ENCODE measurements at regions not wholly inside any gene's neighbourhood (a gene's known extent, or its start where the extent isn't known, plus 50 kb on each side); places are given as distances from the start of the nearest gene placed in this dataset.

- no peak for DNase-seq (ENCODE audit: low spot score)
Observed at GRCh38 chr12:72082986-72083820, 144.6 kb downstream of the TPH2 start.

GRCh38 chr12:72084061-72084460 is 145.4 kb downstream of the TPH2 start:
- no peak for DNase-seq (ENCODE audit: low spot score)

- DNase-seq (ENCODE audit: low spot score) = no peak
Observed at GRCh38 chr12:72084880-72085279, 146.2 kb downstream of the TPH2 start.

GRCh38 chr12:72089678-72090077 is 151.0 kb downstream of the TPH2 start:
- no peak for DNase-seq (ENCODE audit: low spot score)

GRCh38 chr12:72093424-72093823 is 154.8 kb downstream of the TPH2 start:
- DNase-seq (ENCODE audit: low spot score) = no peak

- DNase-seq (ENCODE audit: low spot score) = no peak
Observed at GRCh38 chr12:72093930-72094329, 155.3 kb downstream of the TPH2 start.

GRCh38 chr12:72094490-72094889 is 155.8 kb downstream of the TPH2 start:
- no peak for DNase-seq (ENCODE audit: low spot score)

- DNase-seq (ENCODE audit: low spot score) = no peak
Observed at GRCh38 chr12:72095025-72095424, 156.4 kb downstream of the TPH2 start.

- no peak for DNase-seq (ENCODE audit: low spot score)
Observed at GRCh38 chr12:72098622-72099021, 160.0 kb downstream of the TPH2 start.

- no peak for DNase-seq (ENCODE audit: low spot score)
Observed at GRCh38 chr12:72100854-72101253, 162.2 kb downstream of the TPH2 start.

GRCh38 chr12:72102150-72102549 is 163.5 kb downstream of the TPH2 start:
- DNase-seq (ENCODE audit: low spot score) = no peak

GRCh38 chr12:72105849-72106248 is 166.3 kb upstream of the TRHDE start:
- no peak for DNase-seq (ENCODE audit: low spot score)

- peak; percentile 90 for DNase-seq (ENCODE audit: low spot score)
Observed at GRCh38 chr12:72110937-72111650, 161.1 kb upstream of the TRHDE start.

- peak; percentile 9 for DNase-seq (ENCODE audit: low spot score)
Observed at GRCh38 chr12:72111706-72112105, 160.5 kb upstream of the TRHDE start.

GRCh38 chr12:72133497-72134055 is 138.6 kb upstream of the TRHDE start:
- DNase-seq (ENCODE audit: low spot score) = no peak

- DNase-seq (ENCODE audit: low spot score) = no peak
Observed at GRCh38 chr12:72134246-72135020, 137.7 kb upstream of the TRHDE start.

- DNase-seq (ENCODE audit: low spot score) = no peak
Observed at GRCh38 chr12:72135021-72135301, 137.2 kb upstream of the TRHDE start.

- no peak for DNase-seq (ENCODE audit: low spot score)
Observed at GRCh38 chr12:72136792-72137191, 135.4 kb upstream of the TRHDE start.

- no peak for DNase-seq (ENCODE audit: low spot score)
Observed at GRCh38 chr12:72139411-72139810, 132.8 kb upstream of the TRHDE start.

- DNase-seq (ENCODE audit: low spot score) = no peak
Observed at GRCh38 chr12:72141381-72141780, 130.8 kb upstream of the TRHDE start.

- DNase-seq (ENCODE audit: low spot score) = peak; percentile 59
Observed at GRCh38 chr12:72144553-72144952, 127.6 kb upstream of the TRHDE start.

- no peak for DNase-seq (ENCODE audit: low spot score)
Observed at GRCh38 chr12:72146495-72146894, 125.7 kb upstream of the TRHDE start.

- no peak for DNase-seq (ENCODE audit: low spot score)
Observed at GRCh38 chr12:72148709-72149108, 123.5 kb upstream of the TRHDE start.

Measured in pons (tissue), 1 donor.